ENCODE measurements at regions not wholly inside any gene's neighbourhood (a gene's known extent, or its start where the extent isn't known, plus 50 kb on each side); places are given as distances from the start of the nearest gene placed in this dataset.

GRCh38 chr7:136509466-136509865 is 359.0 kb upstream of the CHRM2 start:
- Histone ChIP-seq H3K36me3 (no peaks in the 10 kb centered on the region), H3K27ac (no peak overlapping the region), H3K27me3 (ENCODE audit: low read depth) (no peaks in the 10 kb centered on the region), H3K4me1 (no peaks in the 10 kb centered on the region), H3K9me3 (peaks cover 5% of the 10 kb centered on the region), H3K4me3 (no peak overlapping the region)
- TF ChIP-seq CTCF (IDR thresholded peaks at IDR 0.05) = no peak
- intact Hi-C loops (cut with DNase I) = no loop called here
- ATAC-seq = no peak
- DNase-seq = no peak

GRCh38 chr7:136502162-136502561 is 366.3 kb upstream of the CHRM2 start:
- Histone ChIP-seq H3K9me3 (no peaks in the 10 kb centered on the region), H3K27me3 (ENCODE audit: low read depth) (no peaks in the 10 kb centered on the region), H3K4me3 (no peak overlapping the region), H3K36me3 (no peaks in the 10 kb centered on the region), H3K4me1 (no peaks in the 10 kb centered on the region), H3K27ac (no peak overlapping the region)
- no peak for TF ChIP-seq CTCF (IDR thresholded peaks at IDR 0.05)
- intact Hi-C loops (cut with DNase I) = no loop called here
- ATAC-seq (no peak), DNase-seq (no peak)

GRCh38 chr7:136501151-136501550 is 367.3 kb upstream of the CHRM2 start:
- no peak overlapping the region for H3K4me3 ChIP-seq
- DNase-seq (no peak), ATAC-seq (no peak)
- no peaks in the 10 kb centered on the region for H3K36me3 ChIP-seq
- no peak overlapping the region for H3K27ac ChIP-seq
- H3K4me1 ChIP-seq = no peaks in the 10 kb centered on the region
- no peak for TF ChIP-seq CTCF (IDR thresholded peaks at IDR 0.05)
- H3K27me3 ChIP-seq (ENCODE audit: low read depth) = no peaks in the 10 kb centered on the region
- intact Hi-C loops (cut with DNase I) = no loop called here
- no peaks in the 10 kb centered on the region for H3K9me3 ChIP-seq

GRCh38 chr7:136496551-136496950 is 371.9 kb upstream of the CHRM2 start:
- no peak for ATAC-seq
- intact Hi-C loops (cut with DNase I) = no loop called here
- Histone ChIP-seq H3K36me3 (no peaks in the 10 kb centered on the region), H3K4me1 (no peaks in the 10 kb centered on the region), H3K27ac (no peak overlapping the region), H3K4me3 (no peak overlapping the region), H3K27me3 (ENCODE audit: low read depth) (no peaks in the 10 kb centered on the region), H3K9me3 (no peaks in the 10 kb centered on the region)
- TF ChIP-seq CTCF (IDR thresholded peaks at IDR 0.05) = no peak
- DNase-seq = no peak

- Histone ChIP-seq H3K27ac (no peak overlapping the region), H3K36me3 (no peaks in the 10 kb centered on the region), H3K27me3 (ENCODE audit: low read depth) (no peaks in the 10 kb centered on the region), H3K9me3 (no peaks in the 10 kb centered on the region), H3K4me1 (no peaks in the 10 kb centered on the region), H3K4me3 (no peak overlapping the region)
- ATAC-seq (no peak), DNase-seq (no peak)
- intact Hi-C loops (cut with DNase I) = no loop called here
- no peak for TF ChIP-seq CTCF (IDR thresholded peaks at IDR 0.05)
Measured at GRCh38 chr7:136495081-136495480, 373.4 kb upstream of the CHRM2 start.

GRCh38 chr7:136492366-136492765 is 376.1 kb upstream of the CHRM2 start:
- Histone ChIP-seq H3K36me3 (no peaks in the 10 kb centered on the region), H3K4me3 (no peak overlapping the region), H3K27ac (no peak overlapping the region), H3K27me3 (ENCODE audit: low read depth) (no peaks in the 10 kb centered on the region), H3K4me1 (no peaks in the 10 kb centered on the region), H3K9me3 (no peaks in the 10 kb centered on the region)
- intact Hi-C loops (cut with DNase I) = no loop called here
- ATAC-seq (no peak), DNase-seq (no peak)
- no peak for TF ChIP-seq CTCF (IDR thresholded peaks at IDR 0.05)
